Uterus (tissue), 2 donors: ENCODE measurements at regions not wholly inside any gene's neighbourhood (a gene's known extent, or its start where the extent isn't known, plus 50 kb on each side); places are given as distances from the start of the nearest gene placed in this dataset.

Experiments
- POLR2A ChIP-seq, 2 donors: fragments of 450-650 bp; IDR thresholded peaks; one replicate each; pipeline ENCODE4 v1.6.1; 2016; ENCODE audit warnings: antibody characterized with exemption in 2 of 2, mild to moderate bottlenecking in 1 of 2, moderate library complexity in 1 of 2
- TF ChIP-seq, protein P1 (sequence below), 4 experiments: fragments of 200-600 bp in 2 of 4; fragments of 450-650 bp in 2 of 4; sonication (generic) in 2 of 4; IDR thresholded peaks; one replicate each; pipeline ENCODE4 v1.5.1; 2016 to 2019; ENCODE audit warnings: antibody characterized with exemption in 4 of 4, mild to moderate bottlenecking in 2 of 4, moderate library complexity in 1 of 4

DNA sequence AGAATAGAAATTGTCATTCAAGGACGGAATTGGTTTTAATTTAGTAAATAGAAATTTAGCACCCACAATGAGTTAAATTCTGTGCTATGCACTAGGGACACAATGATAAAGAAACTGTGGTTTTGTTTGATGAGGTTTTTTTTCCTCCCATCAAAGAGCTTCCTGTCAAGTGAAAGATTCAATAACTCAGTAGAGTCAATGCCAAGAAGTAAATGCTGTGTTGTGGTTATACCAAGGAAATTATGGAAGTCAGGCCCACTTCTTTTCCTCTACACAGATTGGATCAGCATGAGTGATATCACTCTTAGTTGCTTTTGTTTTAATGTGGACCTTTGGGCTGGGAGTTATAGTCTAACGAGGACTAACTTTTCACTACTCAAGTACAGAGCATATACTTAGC is 1269.6 kb upstream of the ADGRL2 start:
- TF ChIP-seq, protein P1, sequence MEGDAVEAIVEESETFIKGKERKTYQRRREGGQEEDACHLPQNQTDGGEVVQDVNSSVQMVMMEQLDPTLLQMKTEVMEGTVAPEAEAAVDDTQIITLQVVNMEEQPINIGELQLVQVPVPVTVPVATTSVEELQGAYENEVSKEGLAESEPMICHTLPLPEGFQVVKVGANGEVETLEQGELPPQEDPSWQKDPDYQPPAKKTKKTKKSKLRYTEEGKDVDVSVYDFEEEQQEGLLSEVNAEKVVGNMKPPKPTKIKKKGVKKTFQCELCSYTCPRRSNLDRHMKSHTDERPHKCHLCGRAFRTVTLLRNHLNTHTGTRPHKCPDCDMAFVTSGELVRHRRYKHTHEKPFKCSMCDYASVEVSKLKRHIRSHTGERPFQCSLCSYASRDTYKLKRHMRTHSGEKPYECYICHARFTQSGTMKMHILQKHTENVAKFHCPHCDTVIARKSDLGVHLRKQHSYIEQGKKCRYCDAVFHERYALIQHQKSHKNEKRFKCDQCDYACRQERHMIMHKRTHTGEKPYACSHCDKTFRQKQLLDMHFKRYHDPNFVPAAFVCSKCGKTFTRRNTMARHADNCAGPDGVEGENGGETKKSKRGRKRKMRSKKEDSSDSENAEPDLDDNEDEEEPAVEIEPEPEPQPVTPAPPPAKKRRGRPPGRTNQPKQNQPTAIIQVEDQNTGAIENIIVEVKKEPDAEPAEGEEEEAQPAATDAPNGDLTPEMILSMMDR (IDR thresholded peaks at IDR 0.05): no peak
- TF ChIP-seq POLR2A (IDR thresholded peaks at IDR 0.05): no peak
